ENCODE measurements at regions not wholly inside any gene's neighbourhood (a gene's known extent, or its start where the extent isn't known, plus 50 kb on each side); places are given as distances from the start of the nearest gene placed in this dataset.

- DNase-seq = no peak
- no peak for TF ChIP-seq CTCF (IDR thresholded peaks at IDR 0.05)
- Histone ChIP-seq H3K9me3 (no peaks in the 10 kb centered on the region), H3K36me3 (no peaks in the 10 kb centered on the region), H3K4me1 (no peaks in the 10 kb centered on the region), H3K9ac (ENCODE audit: low read depth in 2 of 2, low read length in 2 of 2) (no peak overlapping the region), H3K27me3 (no peaks in the 10 kb centered on the region), H3K27ac (no peak overlapping the region), H3K4me3 (no peak overlapping the region)
- intact Hi-C loops (cut with DNase I) = no loop called here
These were observed 718.0 kb upstream of the SPRY2 start for GRCh38 chr13:81058916-81059290.

DNA sequence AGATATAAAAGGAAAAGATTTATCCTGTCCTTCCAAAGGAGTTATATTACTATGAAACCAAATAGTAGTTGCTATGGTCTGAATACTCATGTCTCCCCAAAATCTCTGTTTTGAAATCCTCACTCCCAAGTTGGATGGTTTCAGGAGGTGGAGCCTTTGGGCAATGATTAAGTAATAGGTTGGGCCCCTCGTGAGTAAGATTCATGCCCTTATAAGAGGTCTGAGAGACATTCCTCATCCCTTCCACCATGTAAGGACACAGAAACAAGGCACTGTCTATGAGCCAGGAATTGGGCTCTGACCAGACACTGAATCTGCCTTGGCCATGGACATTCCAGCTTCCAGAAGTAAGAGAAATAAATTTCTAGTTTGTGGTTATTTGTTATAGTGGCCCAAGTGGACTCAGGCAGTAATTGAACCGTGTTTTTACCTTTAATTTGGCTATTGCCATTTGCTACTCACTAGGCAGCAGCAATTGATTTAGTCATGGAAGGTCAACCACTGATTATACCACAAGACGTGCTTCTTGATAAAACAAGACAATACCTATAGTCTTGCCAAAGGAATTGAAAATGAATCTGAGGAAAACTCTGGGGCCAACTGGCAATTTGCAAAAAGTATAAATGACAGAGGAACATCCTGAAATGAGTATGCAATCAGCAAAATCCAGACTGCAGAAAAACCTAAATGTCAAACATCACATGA lies 717.4 kb upstream of the SPRY2 start:
- Histone ChIP-seq H3K9me3 (no peaks in the 10 kb centered on the region), H3K27me3 (no peaks in the 10 kb centered on the region), H3K36me3 (no peaks in the 10 kb centered on the region), H3K9ac (ENCODE audit: low read depth in 2 of 2, low read length in 2 of 2) (no peak overlapping the region), H3K27ac (no peak overlapping the region), H3K4me3 (no peak overlapping the region), H3K4me1 (no peaks in the 10 kb centered on the region)
- DNase-seq = no peak
- TF ChIP-seq CTCF (IDR thresholded peaks at IDR 0.05) = no peak
- intact Hi-C loops (cut with DNase I) = no loop called here

DNA sequence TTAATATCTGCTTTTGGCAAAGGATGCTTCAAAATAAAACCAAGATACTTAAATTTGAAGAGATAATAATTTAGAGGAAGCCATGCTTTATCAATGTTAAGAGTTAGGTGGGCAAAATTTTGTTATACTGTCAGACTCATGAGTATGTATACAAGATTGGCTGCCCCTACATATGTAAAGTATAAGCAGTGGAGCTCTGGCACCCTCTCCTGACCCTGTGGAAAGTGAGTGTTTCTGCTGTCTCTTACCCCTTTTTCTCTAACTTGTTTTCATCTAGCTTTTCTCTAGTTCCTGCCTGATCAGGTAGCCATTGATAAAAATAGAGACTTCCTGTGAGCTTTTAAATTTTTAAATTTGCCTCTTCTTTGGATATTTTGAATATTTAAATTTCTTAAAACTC lies 710.9 kb upstream of the SPRY2 start:
- H3K36me3 ChIP-seq = no peaks in the 10 kb centered on the region
- no peaks in the 10 kb centered on the region for H3K27me3 ChIP-seq
- no peak for TF ChIP-seq CTCF (IDR thresholded peaks at IDR 0.05)
- no peak overlapping the region for H3K4me3 ChIP-seq
- no peaks in the 10 kb centered on the region for H3K9me3 ChIP-seq
- intact Hi-C loops (cut with DNase I) = no loop called here
- no peak for DNase-seq
- H3K4me1 ChIP-seq = no peaks in the 10 kb centered on the region
- no peak overlapping the region for H3K27ac ChIP-seq
- H3K9ac ChIP-seq (ENCODE audit: low read depth in 2 of 2, low read length in 2 of 2) = no peak overlapping the region

GRCh38 chr13:81048026-81048461 lies 707.1 kb upstream of the SPRY2 start:
- Histone ChIP-seq H3K4me3 (no peak overlapping the region), H3K36me3 (no peaks in the 10 kb centered on the region), H3K27me3 (no peaks in the 10 kb centered on the region), H3K27ac (no peak overlapping the region), H3K9me3 (no peaks in the 10 kb centered on the region), H3K4me1 (no peaks in the 10 kb centered on the region), H3K9ac (ENCODE audit: low read depth in 2 of 2, low read length in 2 of 2) (no peak overlapping the region)
- no peak for TF ChIP-seq CTCF (IDR thresholded peaks at IDR 0.05)
- DNase-seq = no peak
- intact Hi-C loops (cut with DNase I) = no loop called here

DNA sequence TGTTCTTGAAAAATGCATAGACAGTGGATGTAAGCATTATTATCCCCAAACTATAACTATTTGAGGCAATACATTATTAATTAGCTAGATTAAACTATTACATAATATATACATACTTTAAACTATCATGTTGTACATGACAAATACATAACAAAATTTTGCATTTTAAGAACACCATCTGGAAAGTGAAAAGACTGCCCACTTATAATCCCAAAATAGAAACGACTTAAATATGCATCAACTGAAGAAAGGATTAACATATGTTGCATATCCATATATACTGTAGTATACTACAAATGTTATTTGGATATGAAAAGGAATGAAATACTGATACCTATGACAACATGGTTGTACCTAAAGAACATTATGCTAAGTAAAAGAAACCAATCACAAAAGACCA lies 700.8 kb upstream of the SPRY2 start:
- no peak overlapping the region for H3K27ac ChIP-seq
- no peaks in the 10 kb centered on the region for H3K4me1 ChIP-seq
- H3K4me3 ChIP-seq = no peak overlapping the region
- no peaks in the 10 kb centered on the region for H3K36me3 ChIP-seq
- no peak overlapping the region for H3K9ac ChIP-seq (ENCODE audit: low read depth in 2 of 2, low read length in 2 of 2)
- H3K9me3 ChIP-seq = no peaks in the 10 kb centered on the region
- no peak for DNase-seq
- TF ChIP-seq CTCF (IDR thresholded peaks at IDR 0.05) = no peak
- H3K27me3 ChIP-seq = no peaks in the 10 kb centered on the region
- intact Hi-C loops (cut with DNase I) = no loop called here

All from colonic mucosa (tissue), 4 donors.